Dermis microvascular lymphatic vessel endothelial cell (primary cell): ENCODE measurements at regions not wholly inside any gene's neighbourhood (a gene's known extent, or its start where the extent isn't known, plus 50 kb on each side); places are given as distances from the start of the nearest gene placed in this dataset.
A peak's percentile ranks its signal among the peaks of the same experiment; 100 is the strongest.
"Not testable (repeated sequence)": the region's sequence is repeated elsewhere in the genome, so short reads cannot be mapped to it uniquely, and the experiment has no call there.

ENCODE experiments used
- DNase-seq, 2 donors: peaks; one replicate each; pipeline versions ENCODE4 v3.0.0 to v3.0.0-alpha.2; 2010; ENCODE audit warnings: low read depth in 2 of 2

DNA sequence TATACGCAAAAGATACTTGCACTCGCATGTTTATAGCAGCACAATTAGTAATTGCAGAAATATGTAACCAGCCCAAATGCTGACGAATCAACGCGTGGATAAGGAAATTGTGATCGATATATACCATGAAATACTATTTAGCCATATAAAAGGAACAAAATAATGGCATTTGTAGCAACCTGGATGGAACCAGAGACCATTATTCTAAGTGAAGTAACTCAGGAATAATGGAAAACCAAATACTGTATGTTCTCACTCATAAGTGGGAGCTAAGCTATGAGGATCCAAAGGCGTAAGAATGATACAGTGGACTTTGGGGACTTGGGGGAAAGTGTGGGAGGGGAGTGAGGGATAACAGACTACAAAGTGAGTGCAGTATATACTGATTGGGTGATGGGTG, 1008.0 kb upstream of the CRIM1 start:
- no peak for DNase-seq

DNA sequence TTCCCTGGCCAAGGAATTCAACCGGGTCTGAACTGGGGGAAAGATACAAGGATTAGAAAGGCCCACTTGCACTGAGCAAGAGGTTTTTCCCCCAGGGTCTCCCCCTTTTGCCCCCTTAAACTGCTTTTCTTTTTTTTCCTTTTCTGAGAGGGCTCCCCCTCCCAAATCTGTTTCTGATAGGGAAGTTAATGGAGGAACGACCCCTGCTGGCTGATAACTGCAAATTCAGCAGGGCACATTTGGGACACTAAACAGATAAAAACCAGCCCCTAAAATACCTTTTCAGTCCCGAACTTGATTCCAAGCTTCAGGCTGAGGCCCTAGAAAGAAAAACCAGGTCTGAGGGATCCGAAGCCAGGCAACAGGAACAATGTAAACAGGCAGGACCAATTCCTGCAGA, 1012.4 kb upstream of the CRIM1 start:
- peak in 1 of 2 donors; percentile 10 for DNase-seq

DNA sequence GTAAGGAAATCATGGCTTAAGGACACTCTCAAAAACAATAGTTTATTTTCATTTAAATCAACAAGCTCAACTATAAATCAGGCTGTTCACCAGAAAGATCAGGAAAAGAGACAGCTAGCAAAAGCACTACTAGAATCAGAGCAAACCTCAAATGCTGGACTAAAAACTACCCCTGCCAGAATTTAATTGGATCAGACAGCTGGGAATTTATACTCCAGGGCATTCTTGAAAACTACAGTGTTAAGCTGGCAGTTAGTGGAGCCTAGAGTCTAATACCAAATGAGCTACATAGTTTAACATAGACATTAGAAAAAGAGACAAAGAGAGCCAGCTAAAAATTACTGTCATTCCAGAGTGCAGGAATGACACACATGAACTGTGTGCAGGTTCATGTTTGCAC, 1016.4 kb upstream of the CRIM1 start:
- DNase-seq = no peak

DNA sequence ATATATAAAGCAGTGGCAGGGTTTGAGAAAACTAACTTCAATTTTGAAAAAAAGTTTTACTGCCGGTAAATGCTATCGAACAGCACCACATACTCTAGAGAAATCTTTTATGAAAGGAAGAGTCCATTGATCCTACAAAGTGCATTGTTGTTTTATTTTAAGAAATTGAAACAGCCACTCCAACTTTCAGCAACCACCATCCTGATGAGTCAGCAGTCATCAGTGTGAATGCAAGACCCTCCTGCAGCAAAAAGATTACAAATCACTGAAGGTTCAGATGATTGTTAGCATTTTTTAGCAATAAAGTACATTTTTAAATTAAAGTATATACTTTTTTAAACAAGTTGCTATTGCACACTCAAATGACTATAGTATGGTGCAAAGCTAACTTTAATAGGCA, 1017.7 kb upstream of the CRIM1 start:
- DNase-seq = no peak

DNA sequence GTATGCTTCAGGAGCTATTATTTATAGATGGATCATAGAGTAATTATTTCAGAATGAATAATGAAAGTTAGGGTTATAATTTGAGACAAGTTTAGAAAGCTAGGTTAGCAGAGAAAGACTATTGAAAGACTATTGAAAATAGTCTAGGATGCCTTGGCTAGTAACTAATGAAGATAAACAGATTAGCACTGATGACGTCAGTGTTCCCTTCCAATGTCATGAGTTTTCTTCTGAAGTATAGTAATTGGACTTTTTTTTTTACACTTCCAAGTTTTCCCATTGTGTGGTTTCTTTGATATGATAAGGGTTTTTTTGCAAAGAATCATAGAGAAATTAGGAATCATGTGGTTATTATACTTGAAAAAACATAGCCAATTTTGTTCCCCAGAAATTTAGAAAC, 1041.5 kb upstream of the CRIM1 start:
- no peak for DNase-seq

DNA sequence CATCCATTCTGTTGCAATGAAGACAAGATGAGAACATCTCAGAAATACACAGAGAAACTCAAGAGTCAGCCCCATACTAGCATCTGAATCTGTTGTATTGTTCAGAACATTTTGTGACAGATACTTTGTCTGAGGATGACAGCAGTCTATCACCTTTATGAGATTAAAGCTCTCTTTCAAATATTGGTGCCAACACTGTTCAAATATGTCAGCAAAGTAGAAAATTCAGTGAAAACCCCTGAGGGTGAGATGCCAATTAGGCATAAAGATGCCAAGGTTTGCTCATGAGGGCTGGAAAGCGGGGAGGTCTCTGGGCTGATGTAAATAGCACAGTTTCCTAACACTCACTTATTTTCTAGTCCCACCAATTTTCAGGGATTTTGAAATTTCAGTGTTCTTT, 1054.2 kb upstream of the CRIM1 start:
- no peak for DNase-seq

DNA sequence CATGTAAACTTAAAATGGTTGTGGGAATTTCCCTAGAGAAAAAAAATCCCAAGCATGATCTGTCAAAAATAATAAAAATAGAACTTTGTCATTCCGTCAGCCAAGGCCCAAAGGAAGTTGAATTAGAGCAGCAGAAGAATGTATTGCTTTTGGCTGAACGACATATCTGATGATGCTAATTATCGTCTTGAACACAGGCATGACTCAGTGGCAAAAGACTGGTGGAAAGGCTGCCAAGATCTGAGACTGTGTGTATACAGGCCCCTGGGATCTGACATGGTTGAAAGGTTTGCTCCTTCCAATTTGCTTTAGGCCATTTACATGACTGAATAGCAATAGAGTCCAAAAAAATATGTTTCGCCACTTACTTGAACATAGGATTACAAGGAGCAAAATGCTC, 1057.1 kb upstream of the CRIM1 start:
- peak in 1 of 2 donors; percentile 68 for DNase-seq

DNA sequence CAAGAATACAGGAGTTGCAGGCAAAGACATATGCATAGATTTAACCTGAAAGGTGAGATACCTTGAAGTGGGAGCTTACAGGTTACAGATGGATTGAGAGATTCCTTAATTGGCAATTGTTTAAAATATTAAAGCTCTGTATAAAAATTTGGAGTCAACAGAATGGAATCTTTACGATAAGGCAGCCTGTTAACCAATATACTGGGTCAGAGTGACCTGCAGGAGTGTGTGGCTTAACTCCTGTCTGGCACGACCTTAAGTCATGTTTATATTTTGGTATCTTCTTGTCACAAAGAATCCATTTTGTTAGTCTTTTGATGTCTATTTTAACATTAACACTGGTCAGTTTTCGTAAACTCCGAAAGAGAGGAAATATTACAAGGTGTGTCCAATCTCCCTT, 1058.2 kb upstream of the CRIM1 start:
- DNase-seq = no peak

DNA sequence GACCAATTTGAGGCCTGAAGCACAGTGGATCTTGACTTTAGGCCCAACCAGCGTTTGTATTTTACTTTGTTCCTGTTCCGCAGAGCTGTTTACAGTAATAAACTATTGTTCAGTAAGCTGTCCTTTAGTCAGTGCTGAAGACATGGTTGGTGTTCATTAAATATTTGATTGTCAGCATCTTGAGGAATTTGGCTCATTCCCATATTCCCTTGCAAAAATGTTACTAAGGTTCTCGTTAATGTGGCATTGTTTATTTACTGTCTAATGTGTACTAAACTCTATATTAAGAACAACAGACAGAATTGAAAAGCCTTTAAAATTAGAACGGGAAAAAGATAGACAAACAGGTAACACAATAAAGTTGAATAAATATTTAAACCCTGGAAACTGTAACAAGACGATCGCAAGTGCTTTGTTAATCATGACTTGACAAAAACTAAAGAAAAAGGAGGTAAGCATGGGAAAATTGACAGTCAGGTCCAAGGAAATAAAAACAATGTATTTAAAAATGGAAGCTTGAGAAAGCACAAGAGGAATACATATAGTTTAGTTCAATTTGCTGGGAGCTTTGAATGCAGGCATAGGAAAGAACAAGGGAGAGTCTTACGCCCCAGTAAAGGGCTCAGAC, 1060.8 kb upstream of the CRIM1 start:
- no peak for DNase-seq

DNA sequence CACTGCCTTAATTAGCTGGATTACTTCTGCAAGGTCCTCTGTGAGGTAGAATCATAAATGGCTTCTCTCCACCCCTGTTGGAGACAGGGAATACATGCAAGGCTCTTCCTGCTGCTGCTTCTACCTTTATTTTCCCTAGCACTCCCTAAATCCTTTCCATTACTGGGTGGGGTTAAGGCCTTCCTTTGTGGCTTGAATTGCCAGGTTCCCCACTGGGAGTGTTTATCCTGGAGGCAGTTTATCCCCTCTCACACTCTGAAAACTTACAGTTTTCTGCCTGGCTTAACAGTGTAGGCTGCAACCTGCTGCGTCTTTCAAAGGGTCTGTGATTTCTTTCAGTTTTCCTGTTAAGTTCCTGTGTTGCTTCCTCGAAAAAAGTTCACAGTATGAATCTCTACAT, 1062.3 kb upstream of the CRIM1 start:
- DNase-seq = no peak

DNA sequence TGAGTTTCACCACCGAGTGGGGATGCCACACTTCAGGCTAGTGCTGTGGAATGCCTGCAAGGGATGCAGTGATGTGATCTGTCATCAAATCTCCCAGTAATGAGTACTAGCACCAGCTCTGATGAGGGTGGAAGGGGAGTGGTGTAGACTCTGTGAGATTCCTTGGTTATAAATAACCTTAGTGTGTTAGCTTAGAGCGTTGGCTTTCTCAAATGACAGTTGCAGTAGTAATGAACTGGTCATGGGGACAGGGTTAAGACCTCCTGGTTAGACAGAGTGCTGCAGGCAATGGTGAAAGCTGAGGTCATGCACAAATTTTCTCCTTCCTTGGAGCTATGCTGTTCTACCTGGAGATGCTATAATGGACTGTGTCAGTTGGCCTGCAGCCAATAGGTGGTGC, 1063.4 kb upstream of the CRIM1 start:
- DNase-seq = no peak

DNA sequence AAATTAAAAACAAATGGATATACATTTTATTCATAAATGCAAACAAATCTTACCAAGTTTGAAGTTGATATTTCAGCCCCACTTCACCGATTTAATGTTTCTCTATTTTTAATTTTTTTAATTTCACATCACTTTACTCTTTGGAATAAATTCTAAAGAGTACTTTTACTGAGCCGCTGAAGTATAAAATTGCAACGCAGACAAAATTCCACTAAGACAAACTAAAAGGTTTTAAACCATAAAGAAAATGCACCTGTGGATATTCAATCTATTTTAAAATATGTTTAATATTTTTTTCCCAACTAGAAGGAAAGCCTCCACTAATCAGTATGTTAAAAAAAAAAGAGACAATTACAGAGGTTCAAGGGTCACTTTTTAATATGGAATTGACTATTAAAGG, 1073.9 kb upstream of the CRIM1 start:
- no peak for DNase-seq

DNA sequence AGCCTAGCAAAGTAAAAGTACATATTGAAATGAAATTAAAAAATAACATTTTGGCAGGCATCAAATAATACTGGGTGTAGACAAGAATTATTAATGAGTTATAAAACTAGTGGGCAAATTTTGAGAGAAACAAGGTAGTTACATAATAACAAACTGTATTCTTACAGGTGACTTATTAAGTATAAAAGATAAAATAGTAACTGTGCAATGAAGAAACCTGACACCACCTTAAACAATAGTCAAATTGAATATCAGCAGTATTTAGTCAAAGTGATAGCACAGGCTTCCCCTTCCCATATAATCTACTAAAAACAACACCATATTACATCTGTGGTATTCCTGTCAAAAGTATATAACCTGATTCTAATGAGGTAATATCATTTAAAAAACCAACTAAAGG, 1099.8 kb upstream of the CRIM1 start:
- no peak for DNase-seq

DNA sequence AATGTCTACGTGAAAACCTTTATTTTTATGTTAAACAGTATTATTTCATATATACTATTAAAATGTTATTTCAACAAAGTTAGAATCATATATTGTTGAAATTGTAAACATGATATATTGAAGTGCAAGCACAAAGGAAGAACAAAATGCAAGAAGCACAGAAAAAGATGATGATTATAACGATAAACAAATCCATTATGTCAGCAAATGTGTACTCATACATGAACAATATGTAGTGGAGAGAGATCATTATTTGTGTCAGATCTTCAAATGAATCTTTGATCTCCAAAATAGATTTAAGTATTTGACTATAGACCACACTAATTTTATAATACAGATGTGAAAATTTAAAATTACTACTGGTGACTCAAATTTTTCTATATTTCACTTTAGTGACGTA, 1104.4 kb upstream of the CRIM1 start:
- no peak for DNase-seq

DNA sequence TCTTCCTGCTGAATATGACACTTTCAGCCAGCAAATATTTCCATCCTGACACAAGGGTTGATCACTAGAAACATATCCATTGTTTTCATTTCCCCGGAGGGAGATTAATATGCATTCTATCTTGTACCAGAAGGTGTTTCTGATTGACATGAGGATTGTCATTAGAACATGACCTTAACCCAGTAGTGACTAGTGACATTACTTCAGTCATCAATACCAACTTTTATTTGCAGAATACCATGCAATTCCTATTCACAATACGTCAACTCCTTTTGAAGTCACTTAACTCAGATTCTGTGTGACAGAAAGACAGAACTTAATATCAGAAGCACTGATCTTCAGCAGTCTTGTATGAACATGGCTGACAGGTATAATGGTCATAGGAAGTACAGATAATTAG, 1108.9 kb upstream of the CRIM1 start:
- DNase-seq = no peak

DNA sequence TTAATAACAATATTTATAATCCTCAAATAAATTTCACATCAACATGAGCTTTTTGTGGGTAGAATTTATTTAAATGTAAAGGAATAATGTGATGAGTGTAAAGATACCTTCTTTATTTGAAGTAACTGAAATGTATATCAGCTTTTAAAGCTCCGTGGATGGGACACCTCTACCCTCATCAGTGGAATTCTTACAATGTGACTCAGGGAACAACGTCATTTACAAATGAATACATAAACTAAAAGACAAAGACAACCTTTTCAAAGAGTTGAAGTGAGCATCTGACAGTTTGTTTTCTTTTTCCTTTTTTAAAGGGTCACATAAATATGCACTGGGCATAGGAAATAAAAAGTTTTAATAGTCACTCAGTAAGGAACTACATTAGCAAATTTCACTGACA, 1127.0 kb upstream of the CRIM1 start:
- no peak for DNase-seq

DNA sequence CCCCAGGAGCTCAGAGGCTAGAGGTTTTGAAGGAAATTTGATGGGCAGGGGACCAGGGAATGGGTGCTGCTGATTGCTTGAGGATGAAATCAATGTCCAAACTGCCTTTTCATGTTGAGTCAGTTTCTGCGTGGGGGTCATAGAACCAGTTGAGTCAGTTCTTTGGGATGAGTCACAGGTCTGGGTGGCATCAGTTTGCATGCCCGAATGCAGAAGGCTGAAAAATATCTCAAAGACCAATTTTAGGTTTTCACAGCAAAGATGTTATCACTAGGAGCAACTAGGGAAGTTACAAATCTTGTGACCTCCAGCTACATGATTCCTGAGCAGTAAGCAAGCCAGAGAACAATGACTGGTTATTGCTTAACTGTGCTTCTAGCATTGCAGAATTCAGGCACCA, 1135.1 kb upstream of the CRIM1 start:
- DNase-seq = no peak

DNA sequence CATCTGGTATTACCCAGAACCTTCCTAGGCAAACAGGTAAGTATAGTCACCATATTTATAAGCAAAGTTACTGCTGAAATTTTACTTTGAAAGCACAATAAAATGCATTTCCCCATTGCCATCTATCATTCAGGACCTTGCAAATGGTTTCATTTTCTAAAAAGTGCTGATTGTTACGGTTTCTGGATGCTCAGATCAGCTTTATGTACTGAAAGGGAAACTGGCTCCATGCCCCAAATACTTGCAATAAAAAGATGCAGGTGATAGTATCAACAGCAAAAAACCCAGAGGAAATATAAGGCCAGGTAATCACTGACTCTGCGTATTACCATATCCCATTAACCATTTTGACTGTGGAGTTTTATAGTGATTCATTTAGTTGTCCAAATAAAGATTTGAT, 1150.7 kb upstream of the CRIM1 start:
- no peak for DNase-seq

DNA sequence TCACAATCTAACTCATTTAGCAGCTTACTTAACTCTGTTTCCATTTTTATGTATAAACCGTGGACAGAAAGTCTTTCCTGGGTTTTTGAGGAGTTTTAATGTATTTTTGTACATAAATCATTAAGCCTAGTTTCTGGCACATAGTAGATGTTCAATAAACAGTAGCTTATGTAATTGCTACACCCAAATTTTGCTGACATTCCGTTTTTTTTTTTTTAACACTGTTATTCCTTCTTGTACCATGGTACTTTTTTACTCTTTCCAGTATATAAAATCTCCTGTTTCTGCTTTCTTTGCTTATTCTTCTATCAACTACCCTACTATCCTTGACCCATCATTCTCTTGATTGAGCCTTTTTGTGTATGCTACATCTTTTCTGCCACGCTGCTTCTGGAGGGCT, 1151.3 kb upstream of the CRIM1 start:
- no peak for DNase-seq

DNA sequence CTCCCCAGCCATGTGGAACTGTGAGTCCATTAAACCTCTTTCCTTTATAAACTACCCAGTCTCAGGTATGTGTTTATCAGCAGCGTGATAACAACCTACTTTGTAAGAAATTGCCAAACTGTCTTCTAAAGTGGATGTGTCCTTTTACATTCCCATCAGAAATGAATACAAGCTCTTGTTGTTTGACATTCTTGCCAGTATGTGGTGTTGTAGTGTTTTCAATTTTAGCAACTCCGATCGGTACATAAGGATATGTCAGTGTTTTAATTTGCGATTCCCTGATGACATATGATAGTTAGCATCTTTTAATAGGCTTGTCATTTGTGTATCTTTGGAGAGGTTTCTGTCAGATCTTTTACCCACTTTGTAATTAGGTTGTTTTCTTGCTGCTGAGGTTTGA, 1156.3 kb upstream of the CRIM1 start:
- DNase-seq = no peak

DNA sequence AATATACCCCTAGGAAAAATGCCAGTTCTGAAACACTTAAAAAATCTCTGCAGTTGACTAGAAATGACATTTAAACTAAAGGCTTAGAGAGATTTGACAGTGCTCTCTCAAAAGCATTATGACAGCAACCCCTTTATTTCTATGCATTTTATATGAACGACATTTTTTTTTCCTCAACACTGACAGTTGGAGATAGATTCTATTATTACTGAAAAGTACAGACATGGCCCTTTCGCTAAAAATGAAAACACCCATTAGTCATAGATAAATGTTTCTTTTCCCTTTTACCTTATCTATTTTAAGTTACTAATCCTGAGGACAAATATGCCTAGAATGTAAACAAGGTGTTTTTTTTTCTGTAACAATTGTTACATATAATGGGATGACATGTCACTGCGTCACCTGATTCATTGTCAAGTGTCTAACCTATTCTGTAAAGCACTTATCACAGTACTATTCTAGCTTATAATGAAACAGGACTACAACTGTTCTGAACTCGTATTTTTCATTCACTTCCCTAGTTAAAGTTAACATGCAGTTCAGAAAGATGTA, 1169.6 kb upstream of the CRIM1 start:
- DNase-seq = no peak

DNA sequence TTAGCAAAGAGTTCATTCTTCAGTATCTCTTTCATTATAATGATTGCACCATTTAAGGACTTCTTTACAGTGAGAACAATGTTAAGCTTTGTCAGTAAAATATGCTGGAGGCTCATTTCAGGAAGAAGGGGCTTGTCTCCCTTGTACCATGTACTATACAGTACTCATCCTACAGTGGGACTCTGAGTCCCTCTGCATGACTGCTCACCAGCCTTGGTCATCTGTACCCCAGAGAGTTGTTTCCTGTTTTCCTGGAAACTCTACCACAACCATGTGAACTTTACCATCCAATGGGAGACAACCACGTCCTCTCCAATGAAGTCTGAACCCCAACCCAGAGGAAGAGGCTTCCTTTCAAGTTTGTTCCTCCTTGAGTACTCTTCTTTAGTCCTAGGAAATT, 1171.1 kb upstream of the CRIM1 start:
- DNase-seq = no peak

DNA sequence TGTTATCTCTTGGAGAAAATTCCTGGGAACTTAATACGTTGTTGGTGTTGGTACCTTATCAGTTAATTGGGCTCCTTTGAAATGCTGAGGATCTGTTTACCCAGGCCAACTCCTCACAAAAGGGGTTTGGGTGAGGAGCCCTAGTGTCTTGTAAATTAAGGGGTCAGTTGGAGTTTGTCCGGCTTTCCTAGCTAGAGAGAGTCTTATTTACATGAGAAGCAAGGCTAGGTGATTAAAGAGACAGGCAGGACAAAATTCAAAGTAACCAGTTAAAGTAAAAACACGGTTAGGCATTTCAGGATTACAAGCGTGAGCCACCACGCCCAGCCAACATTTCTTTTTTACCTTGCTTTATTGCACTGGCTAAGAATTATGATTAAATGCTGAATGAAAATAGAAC, 1178.9 kb upstream of the CRIM1 start:
- not testable (repeated sequence) for DNase-seq

DNA sequence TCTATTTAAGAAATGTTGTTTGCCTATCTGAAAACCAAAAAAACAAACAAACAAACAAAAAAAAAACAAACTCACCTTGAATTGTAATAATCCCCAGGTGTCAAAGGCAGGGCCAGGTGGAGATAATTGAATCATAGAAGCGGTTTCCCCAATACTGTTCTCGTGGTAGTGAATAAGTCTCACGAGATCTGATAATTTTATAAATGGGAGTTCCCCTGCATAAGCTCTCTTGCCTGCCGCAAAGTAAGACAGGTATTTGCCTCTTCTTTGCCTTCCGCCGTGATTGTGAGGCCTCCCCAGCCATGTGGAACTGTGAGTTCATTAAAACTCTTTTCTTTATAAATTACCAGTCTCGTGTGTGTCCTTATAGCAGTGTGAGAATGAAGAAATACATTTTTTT, 1180.7 kb upstream of the CRIM1 start:
- DNase-seq = no peak
